ENCODE measurements at regions not wholly inside any gene's neighbourhood (a gene's known extent, or its start where the extent isn't known, plus 50 kb on each side); places are given as distances from the start of the nearest gene placed in this dataset.

GRCh38 chr3:6229778-6230410 lies 631.0 kb upstream of the GRM7 start:
- Histone ChIP-seq H3K36me3 (ENCODE audit: control insufficient read depth in 2 of 2, extremely low read depth in 1 of 2, insufficient read depth in 2 of 2, low read length in 2 of 2) (no peaks in the 10 kb centered on the region), H3K9me1 (replicated peaks; ENCODE audit: control insufficient read depth, extremely low read depth, insufficient read depth, low read length) (no peaks in the 10 kb centered on the region), H3K27me3 (ENCODE audit: control insufficient read depth in 2 of 2, insufficient read depth in 2 of 2, low read length in 2 of 2) (no peaks in the 10 kb centered on the region), H3K4me3 (replicated peaks in 1 of 3; ENCODE audit: insufficient read depth in 1 of 3, low read depth in 1 of 3, low read length in 3 of 3) (no peak overlapping the region), H4K20me1 (replicated peaks; ENCODE audit: control insufficient read depth, extremely low read depth, insufficient read depth, low read length) (no peaks in the 10 kb centered on the region), H3K27ac (ENCODE audit: insufficient read depth, low read depth, low read length) (no peak overlapping the region), H3K9ac (replicated peaks; ENCODE audit: extremely low read depth, insufficient read depth, low read length) (no peak overlapping the region), H3K9me3 (replicated peaks; ENCODE audit: control insufficient read depth, insufficient read depth, low read length) (peaks cover 2% of the 10 kb centered on the region), H3K79me2 (ENCODE audit: control insufficient read depth, insufficient read depth, low read length) (no peaks in the 10 kb centered on the region), H3K4me2 (ENCODE audit: insufficient read depth, low read length) (no peak overlapping the region), H3K4me1 (ENCODE audit: control insufficient read depth, extremely low read depth, insufficient read depth, low read length) (no peaks in the 10 kb centered on the region), H2AFZ (ENCODE audit: low read depth, low read length) (no peak overlapping the region)
- intact Hi-C loops (cut with micrococcal nuclease): no loop called here
- TF ChIP-seq POLR2A (IDR thresholded peaks at IDR 0.05; ENCODE audit: low read depth, low read length) (no peak), EZH2 (IDR thresholded peaks at IDR 0.05; ENCODE audit: borderline replicate concordance, low read depth, low read length, severe bottlenecking) (no peak), FOS (IDR thresholded peaks at IDR 0.05; ENCODE audit: borderline replicate concordance, insufficient read depth, low read length) (no peak), CTCF (IDR thresholded peaks at IDR 0.05; ENCODE audit: extremely low read depth in 1 of 2, insufficient read depth in 1 of 2, low read depth in 1 of 2, low read length in 2 of 2) (no peak), MAX (IDR thresholded peaks at IDR 0.05; ENCODE audit: insufficient read depth, insufficient read length) (no peak), POLR2AphosphoS5 (IDR thresholded peaks at IDR 0.05; ENCODE audit: insufficient read depth, low read depth, low read length) (no peak), GATA2 (IDR thresholded peaks at IDR 0.05; ENCODE audit: insufficient read depth, insufficient read length, low read depth, low read length) (no peak), JUN (IDR thresholded peaks at IDR 0.05; ENCODE audit: borderline replicate concordance, insufficient read depth, insufficient read length, low read depth) (no peak), MYC (IDR thresholded peaks at IDR 0.05; ENCODE audit: low read depth, low read length) (no peak)
- no TSS peak for BruUV-seq (replicated peaks)
- POLR2A ChIA-PET: no interaction called here
- CTCF ChIA-PET: no interaction called here
- DNase-seq (ENCODE audit: low read depth, low spot score): no peak
- FAIRE-seq: no peak
- dilution Hi-C loops (cut with MboI; ENCODE audit: extremely low pct_ligation_motif_present, low sequenced_read_pairs): no loop called here

Data from endothelial cell of umbilical vein (primary cell).